ENCODE measurements at regions not wholly inside any gene's neighbourhood (a gene's known extent, or its start where the extent isn't known, plus 50 kb on each side); places are given as distances from the start of the nearest gene placed in this dataset.

GRCh38 chr4:141410839-141411238, 190.1 kb downstream of the ZNF330 start:
- H3K27ac ChIP-seq = no peak overlapping the region
- H3K4me3 ChIP-seq = no peak overlapping the region
- ChIA-PET CTCF (no interaction called here), POLR2A (no interaction called here)
- no peaks in the 10 kb centered on the region for H3K4me1 ChIP-seq
- no peaks in the 10 kb centered on the region for H3K9me3 ChIP-seq
- no peak for DNase-seq (ENCODE audit: low read depth in 1 of 2, low spot score in 1 of 2)
- ATAC-seq = no peak
- TF ChIP-seq TP53 (CRISPR knock-in tag; IDR thresholded peaks at IDR 0.05) (no peak), FOXS1 (CRISPR knock-in tag; IDR thresholded peaks at IDR 0.05) (no peak), CBX8 (IDR thresholded peaks at IDR 0.05) (no peak), BCL3 (IDR thresholded peaks at IDR 0.05) (no peak), NPAS2 (CRISPR knock-in tag; IDR thresholded peaks at IDR 0.05; ENCODE audit: borderline replicate concordance) (no peak), GATA3 (IDR thresholded peaks at IDR 0.05; ENCODE audit: borderline replicate concordance) (no peak), HOXA7 (CRISPR knock-in tag; IDR thresholded peaks at IDR 0.05) (no peak), KDM1A (IDR thresholded peaks at IDR 0.05; ENCODE audit: low read depth) (no peak), MYC (IDR thresholded peaks at IDR 0.05; ENCODE audit: borderline replicate concordance, low read length) (no peak), RAD21 (conservative IDR thresholded peaks at IDR 0.05 in 1 of 2, IDR thresholded peaks at IDR 0.05 in 1 of 2) (no peak), PBX3 (IDR thresholded peaks at IDR 0.05) (no peak), NR3C1 (IDR thresholded peaks at IDR 0.05) (no peak), EHF (CRISPR knock-in tag; IDR thresholded peaks at IDR 0.05) (no peak)
- FAIRE-seq = no peak
- no peak overlapping the region for H3K4me2 ChIP-seq
- WGBS (ENCODE audit: missing lambda C conversion rate) = 60% methylated on average over 4 of the region's 4 CpGs

GRCh38 chr4:141411936-141412335, 191.2 kb downstream of the ZNF330 start:
- FAIRE-seq (no peak), ATAC-seq (no peak), DNase-seq (ENCODE audit: low read depth in 1 of 2, low spot score in 1 of 2) (no peak)
- H3K4me3 ChIP-seq = no peak overlapping the region
- H3K4me1 ChIP-seq = no peaks in the 10 kb centered on the region
- ChIA-PET POLR2A (no interaction called here), CTCF (no interaction called here)
- H3K4me2 ChIP-seq = no peak overlapping the region
- 90% methylated on average over 1 of the region's 1 CpG for WGBS (ENCODE audit: missing lambda C conversion rate)
- no peaks in the 10 kb centered on the region for H3K9me3 ChIP-seq
- no peak for TF ChIP-seq POLR2AphosphoS2 (conservative IDR thresholded peaks at IDR 0.05; ENCODE audit: low read length)
- TF ChIP-seq SREBF2 (IDR thresholded peaks at IDR 0.05) = no peak
- TF ChIP-seq HOXA7 (CRISPR knock-in tag; IDR thresholded peaks at IDR 0.05) = no peak
- no peak for TF ChIP-seq ESRRA (IDR thresholded peaks at IDR 0.05; ENCODE audit: borderline replicate concordance, low read length)
- no peak for TF ChIP-seq NFE2L2 (conservative IDR thresholded peaks at IDR 0.05; ENCODE audit: low read length)
- no peak for TF ChIP-seq ZNF302 (CRISPR knock-in tag; IDR thresholded peaks at IDR 0.05)
- TF ChIP-seq HEYL (CRISPR knock-in tag; IDR thresholded peaks at IDR 0.05) = no peak
- TF ChIP-seq E2F6 (IDR thresholded peaks at IDR 0.05; ENCODE audit: borderline replicate concordance, low read depth) = no peak
- no peak for TF ChIP-seq MAX (IDR thresholded peaks at IDR 0.05)
- no peak for TF ChIP-seq FOSB (CRISPR knock-in tag; IDR thresholded peaks at IDR 0.05)
- TF ChIP-seq JUN (IDR thresholded peaks at IDR 0.05) = no peak
- TF ChIP-seq FOXS1 (CRISPR knock-in tag; IDR thresholded peaks at IDR 0.05) = no peak
- no peak for TF ChIP-seq KDM1A (IDR thresholded peaks at IDR 0.05; ENCODE audit: low read depth)
- no peak for TF ChIP-seq NR3C1 (IDR thresholded peaks at IDR 0.05)
- no peak overlapping the region for H3K27ac ChIP-seq

- Histone ChIP-seq H3K9me3 (no peaks in the 10 kb centered on the region), H3K4me3 (no peak overlapping the region), H3K27ac (no peak overlapping the region), H3K4me1 (no peaks in the 10 kb centered on the region), H3K4me2 (no peak overlapping the region)
- no peak for ATAC-seq
- WGBS (ENCODE audit: missing lambda C conversion rate) = 100% methylated on average over 2 of the region's 2 CpGs
- ChIA-PET POLR2A (no interaction called here), CTCF (interaction anchor here (0.8 kb wide), 1 partner anchor 13 kb away, joined by 3 read pairs; no protein-coding TSS in a partner anchor)
- DNase-seq (ENCODE audit: low read depth in 1 of 2, low spot score in 1 of 2) = no peak
- FAIRE-seq = no peak
- TF ChIP-seq RNF2 (IDR thresholded peaks at IDR 0.05; ENCODE audit: borderline replicate concordance, low read depth) (no peak), REST (IDR thresholded peaks at IDR 0.05) (no peak), MAX (IDR thresholded peaks at IDR 0.05) (no peak), POLR2A (IDR thresholded peaks at IDR 0.05; ENCODE audit: low read length) (no peak), PHF8 (IDR thresholded peaks at IDR 0.05; ENCODE audit: borderline replicate concordance, low read depth) (no peak), MAZ (IDR thresholded peaks at IDR 0.05; ENCODE audit: borderline replicate concordance, low read depth, low read length) (no peak), NFE2L2 (conservative IDR thresholded peaks at IDR 0.05; ENCODE audit: low read length) (no peak)
Measured at GRCh38 chr4:141413366-141413765, 192.7 kb downstream of the ZNF330 start.
